HCT116 (cell line): ENCODE measurements at regions not wholly inside any gene's neighbourhood (a gene's known extent, or its start where the extent isn't known, plus 50 kb on each side); places are given as distances from the start of the nearest gene placed in this dataset.

ENCODE experiments used
- ATAC-seq: fragments of 200-7000 bp; cut with Tn5 transposase; 2 replicates; pipeline ENCODE4 v1.9.1; 2020; ENCODE audit warnings: mild to moderate bottlenecking, moderate library complexity
- BruUV-seq: library from RNA; stranded (reverse); fragments of 400-500 nt; replicated peaks from 2 replicates; lab custom pipeline; 2021; lab: Mats Ljungman, UMichigan
- CTCF ChIA-PET: fragments of 300-600 bp; sonication (Branson Sonifier 250); formaldehyde crosslinking; loops from one replicate; lab custom pipeline; 2021; ENCODE audit warnings: antibody characterized with exemption; lab: Charles Lee
- POLR2A ChIA-PET: fragments of 300-600, 350-600 bp; sonication (Branson Sonifier 250); formaldehyde crosslinking; loops from one replicate; lab custom pipeline; 2021; ENCODE audit warnings: antibody characterized with exemption; lab: Charles Lee
- RAD21 ChIA-PET, 2 experiments: fragments of 300-600 bp; sonication (Branson Sonifier 250); formaldehyde crosslinking; loops; one replicate each; lab custom pipeline; 2023; ENCODE audit warnings: low total read pairs in 2 of 2; ENCODE audit not compliant: uncharacterized antibody in 2 of 2, unreplicated experiment in 2 of 2, low non-redundant PET in 1 of 2; lab: Charles Lee
- DNase-seq: peaks from one replicate; pipeline ENCODE4 v3.0.0-alpha.2; 2010; ENCODE audit warnings: low read depth, low spot score
- H2AFZ ChIP-seq: fragments of 200-600 bp; shearing (Covaris generic), sonication (generic); 2 replicates; pipeline ENCODE4 v1.6.1; 2017; ENCODE audit warnings: low read depth, mixed run types, mixed read lengths, antibody characterized with exemption, low read length; ENCODE audit not compliant: poor library complexity, severe bottlenecking
- H3K27ac ChIP-seq: 2 replicates; pipeline ENCODE4 v1.5.1; 2012; ENCODE audit warnings: low read depth, low read length
- H3K27me3 ChIP-seq: fragments of 200-600 bp; sonication (generic); 2 replicates; pipeline ENCODE4 v1.6.1; 2016; ENCODE audit warnings: mixed run types, low read length, mixed read lengths; ENCODE audit not compliant: insufficient read depth
- H3K36me3 ChIP-seq, 2 experiments: fragments of 200-500 bp in 1 of 2; fragments of 200-600 bp in 1 of 2; sonication (Bioruptor generic) in 1 of 2; sonication (generic) in 1 of 2; 2 replicates each; pipeline versions ENCODE4 v1.5.1 to v1.6.1; 2014 to 2016; ENCODE audit warnings: low read length in 2 of 2, inconsistent platforms in 1 of 2, mixed read lengths in 1 of 2, mixed run types in 1 of 2; ENCODE audit not compliant: insufficient read depth in 2 of 2, control insufficient read depth in 1 of 2
- H3K4me1 ChIP-seq, 2 experiments: fragments of 200-600 bp in 1 of 2; sonication (generic) in 1 of 2; 2 replicates each; pipeline versions ENCODE4 v1.5.1 to v1.6.1; 2012 to 2017; ENCODE audit warnings: low read length in 2 of 2, inconsistent platforms in 1 of 2, mild to moderate bottlenecking in 1 of 2, mixed read lengths in 1 of 2, mixed run types in 1 of 2, moderate library complexity in 1 of 2; ENCODE audit not compliant: insufficient read depth in 2 of 2, control insufficient read depth in 1 of 2
- H3K4me2 ChIP-seq: fragments of 200-600 bp; sonication (generic); 2 replicates; pipeline ENCODE4 v1.6.1; 2017; ENCODE audit warnings: mixed run types, low read length, mixed read lengths
- H3K4me3 ChIP-seq, 2 experiments: fragments of 200-600 bp in 1 of 2; sonication (generic) in 1 of 2; replicated peaks in 1 of 2; 2 replicates each; pipeline ENCODE4 v1.5.1; 2011 to 2016; ENCODE audit warnings: low read length in 2 of 2, control low read depth in 1 of 2, low read depth in 1 of 2, mild to moderate bottlenecking in 1 of 2, mixed read lengths in 1 of 2, mixed run types in 1 of 2
- H3K79me2 ChIP-seq: fragments of 200-600 bp; sonication (generic); 2 replicates; pipeline ENCODE4 v1.6.1; 2017; ENCODE audit warnings: mild to moderate bottlenecking, mixed run types, low read length, moderate library complexity, mixed read lengths; ENCODE audit not compliant: insufficient read depth
- H3K9ac ChIP-seq: fragments of 200-600 bp; sonication (generic); 2 replicates; pipeline ENCODE4 v1.6.1; 2016; ENCODE audit warnings: low read length, mixed read lengths
- H3K9me2 ChIP-seq: fragments of 200-600 bp; sonication (generic), shearing (Covaris generic); 2 replicates; pipeline ENCODE4 v1.6.1; 2017; ENCODE audit warnings: mixed run types, mild to moderate bottlenecking, moderate library complexity; ENCODE audit not compliant: insufficient read depth
- H3K9me3 ChIP-seq, 2 experiments: fragments of 200-500 bp in 1 of 2; fragments of 200-600 bp in 1 of 2; sonication (Bioruptor generic) in 1 of 2; sonication (generic) in 1 of 2; 2 replicates each; pipeline ENCODE4 v1.6.1; 2014 to 2017; ENCODE audit warnings: low read length in 2 of 2, mixed read lengths in 2 of 2, inconsistent platforms in 1 of 2, low read depth in 1 of 2, mild to moderate bottlenecking in 1 of 2, mixed run types in 1 of 2, moderate library complexity in 1 of 2; ENCODE audit not compliant: control insufficient read depth in 1 of 2, insufficient read depth in 1 of 2
- H4K20me1 ChIP-seq: fragments of 200-600 bp; sonication (generic), shearing (Covaris generic); 2 replicates; pipeline ENCODE4 v1.6.1; 2017; ENCODE audit warnings: mixed run types, mild to moderate bottlenecking, moderate library complexity; ENCODE audit not compliant: insufficient read depth
- FOSL1 ChIP-seq: IDR thresholded peaks from 2 replicates; pipeline ENCODE4 v1.6.1; 2012; ENCODE audit warnings: low read depth
- MAX ChIP-seq: IDR thresholded peaks from 2 replicates; pipeline ENCODE4 v1.6.1; 2012
- RAD21 ChIP-seq: IDR thresholded peaks from 2 replicates; pipeline ENCODE4 v1.6.1; 2012; ENCODE audit warnings: low read depth, mild to moderate bottlenecking
- SIN3A ChIP-seq: IDR thresholded peaks from 2 replicates; pipeline ENCODE4 v1.6.1; 2012; ENCODE audit warnings: low read depth
- SRF ChIP-seq: IDR thresholded peaks from 2 replicates; pipeline ENCODE4 v1.6.1; 2012; ENCODE audit warnings: low read depth
- YY1 ChIP-seq: IDR thresholded peaks from 2 replicates; pipeline ENCODE4 v1.6.1; 2011; ENCODE audit warnings: low read length, low read depth, moderate library complexity, mild to moderate bottlenecking; ENCODE audit not compliant: insufficient replicate concordance; ENCODE audit errors: extremely low read depth
- ZBTB33 ChIP-seq: IDR thresholded peaks from 2 replicates; pipeline ENCODE4 v1.6.1; 2011; ENCODE audit warnings: mild to moderate bottlenecking, low read length, moderate library complexity; ENCODE audit not compliant: insufficient replicate concordance; ENCODE audit errors: extremely low read depth
- intact Hi-C: fragments of 100-400 bp; cut with micrococcal nuclease; formaldehyde crosslinking; loops from 2 replicates; pipeline ENCODE4 v1.10.0; 2022

GRCh38 chr1:98021126-98021525 is 100.3 kb upstream of the DPYD start:
- Histone ChIP-seq H3K4me1 (no peaks in the 10 kb centered on the region), H3K9me3 (no peaks in the 10 kb centered on the region), H2AFZ (no peak overlapping the region), H3K4me3 (no peak overlapping the region), H3K27ac (no peak overlapping the region), H3K79me2 (no peaks in the 10 kb centered on the region), H3K9ac (no peak overlapping the region), H3K9me2 (no peaks in the 10 kb centered on the region), H3K4me2 (no peak overlapping the region), H4K20me1 (no peaks in the 10 kb centered on the region), H3K27me3 (no peaks in the 10 kb centered on the region), H3K36me3 (no peaks in the 10 kb centered on the region)
- DNase-seq = no peak
- ATAC-seq = no peak
- intact Hi-C loops = no loop called here
- no TSS peak for BruUV-seq
- POLR2A ChIA-PET = no interaction called here
- CTCF ChIA-PET = no interaction called here
- TF ChIP-seq SRF = no peak
- RAD21 ChIA-PET = no interaction called here

GRCh38 chr1:98019747-98020146 is 98.9 kb upstream of the DPYD start:
- CTCF ChIA-PET = no interaction called here
- RAD21 ChIA-PET = interaction anchor here in 1 of 2 experiments (0.6 kb wide), 1 partner anchor 301 kb away, joined by 3 read pairs; no protein-coding TSS in a partner anchor
- ATAC-seq (no peak), DNase-seq (no peak)
- POLR2A ChIA-PET = no interaction called here
- no peaks in the 10 kb centered on the region for H3K36me3 ChIP-seq
- H3K79me2 ChIP-seq = no peaks in the 10 kb centered on the region
- H3K9me2 ChIP-seq = no peaks in the 10 kb centered on the region
- no peak overlapping the region for H3K4me3 ChIP-seq
- H3K9me3 ChIP-seq = no peaks in the 10 kb centered on the region
- no peaks in the 10 kb centered on the region for H4K20me1 ChIP-seq
- no peak overlapping the region for H3K9ac ChIP-seq
- TF ChIP-seq MAX = no peak
- TF ChIP-seq SRF = no peak
- no peak for TF ChIP-seq ZBTB33
- no peak for TF ChIP-seq FOSL1
- TF ChIP-seq RAD21 = no peak
- no peak for TF ChIP-seq SIN3A
- TF ChIP-seq YY1 = no peak
- H3K27ac ChIP-seq = no peak overlapping the region
- no peak overlapping the region for H3K4me2 ChIP-seq
- H3K4me1 ChIP-seq = no peaks in the 10 kb centered on the region
- H2AFZ ChIP-seq = no peak overlapping the region
- no TSS peak for BruUV-seq
- intact Hi-C loops = no loop called here
- H3K27me3 ChIP-seq = no peaks in the 10 kb centered on the region
